H1 (cell line): ENCODE measurements at regions not wholly inside any gene's neighbourhood (a gene's known extent, or its start where the extent isn't known, plus 50 kb on each side); places are given as distances from the start of the nearest gene placed in this dataset.
A peak's percentile ranks its signal among the peaks of the same experiment; 100 is the strongest.

Experiments
- CTCF ChIA-PET: fragments of 300-600 bp; sonication (Branson Sonifier 250); formaldehyde crosslinking; loops from one replicate; lab custom pipeline; 2021; ENCODE audit not compliant: partially characterized antibody; lab: Charles Lee
- POLR2A ChIA-PET: fragments of 300-600 bp; sonication (Branson Sonifier 250); formaldehyde crosslinking; loops from one replicate; lab custom pipeline; 2021; ENCODE audit warnings: inconsistent platforms; ENCODE audit not compliant: partially characterized antibody; lab: Charles Lee
- DNase-seq, 2 experiments: peaks; one replicate each; pipeline versions ENCODE4 v3.0.0 to v3.0.0-alpha.2; 2010 to 2022; ENCODE audit warnings: low spot score in 2 of 2, low read depth in 1 of 2, mixed read lengths in 1 of 2
- FAIRE-seq: peaks from 2 replicates; lab custom pipeline; 2011; peaks lifted over from hg19 to GRCh38; lab: Jason Lieb, UNC
- H2AFZ ChIP-seq: 2 replicates; pipeline ENCODE4 v1.8.1; 2012; ENCODE audit warnings: low read length, inconsistent platforms
- H2AK5ac ChIP-seq: 2 replicates; pipeline ENCODE4 v1.6.1; 2013; ENCODE audit warnings: low read depth, low read length
- H2BK120ac ChIP-seq: replicated peaks from 2 replicates; pipeline ENCODE3; 2013; ENCODE audit warnings: low read depth, low read length, inconsistent platforms
- H2BK12ac ChIP-seq: 2 replicates; pipeline ENCODE4 v1.6.1; 2013; ENCODE audit warnings: low read depth, low read length
- H2BK15ac ChIP-seq: 2 replicates; pipeline ENCODE4 v1.6.1; 2013; ENCODE audit warnings: low read length
- H2BK20ac ChIP-seq: 2 replicates; pipeline ENCODE4 v1.6.1; 2013; ENCODE audit warnings: low read length
- H2BK5ac ChIP-seq: 2 replicates; pipeline ENCODE4 v1.6.1; 2013; ENCODE audit warnings: low read depth, low read length
- H3K14ac ChIP-seq: 2 replicates; pipeline ENCODE4 v1.6.1; 2013; ENCODE audit warnings: inconsistent platforms; ENCODE audit not compliant: insufficient read length
- H3K18ac ChIP-seq: 2 replicates; pipeline ENCODE4 v1.6.1; 2013; ENCODE audit warnings: low read length; ENCODE audit errors: extremely low read depth
- H3K23ac ChIP-seq: 2 replicates; pipeline ENCODE4 v1.6.1; 2013; ENCODE audit warnings: inconsistent platforms; ENCODE audit not compliant: insufficient read length
- H3K23me2 ChIP-seq: 2 replicates; pipeline ENCODE4 v1.6.1; 2013; ENCODE audit warnings: low read depth, low read length
- H3K27ac ChIP-seq: 2 replicates; pipeline ENCODE4 v1.6.1; 2011; ENCODE audit warnings: low read depth, low read length, inconsistent platforms
- H3K27me3 ChIP-seq, 4 experiments: replicated peaks in 1 of 4; 1 replicate in 1 of 4; 2 replicates in 3 of 4; pipeline versions ENCODE4 v1.6.1 to v1.8.1; 2011 to 2013; ENCODE audit warnings: low read length in 3 of 4, mild to moderate bottlenecking in 3 of 4, inconsistent platforms in 2 of 4, mixed read lengths in 2 of 4, moderate library complexity in 1 of 4; ENCODE audit not compliant: control insufficient read depth in 3 of 4, insufficient read depth in 3 of 4; ENCODE audit errors: extremely low read depth in 1 of 4
- H3K36me3 ChIP-seq, 4 experiments: 2 replicates each; pipeline versions ENCODE4 v1.6.1 to v1.8.1; 2011 to 2013; ENCODE audit warnings: mild to moderate bottlenecking in 4 of 4, low read length in 3 of 4, moderate library complexity in 2 of 4, control low read depth in 1 of 4, inconsistent platforms in 1 of 4; ENCODE audit not compliant: insufficient read depth in 4 of 4, control insufficient read depth in 2 of 4
- H3K4ac ChIP-seq: replicated peaks from 2 replicates; pipeline ENCODE3; 2013; ENCODE audit warnings: low read length, low read depth, mixed read lengths, inconsistent platforms; ENCODE audit not compliant: insufficient read length
- H3K4me1 ChIP-seq, 4 experiments: replicated peaks in 1 of 4; 1 replicate in 1 of 4; 2 replicates in 3 of 4; pipeline versions ENCODE4 v1.6.1 to v1.8.1; 2011 to 2013; ENCODE audit warnings: low read length in 3 of 4, inconsistent platforms in 2 of 4, mixed read lengths in 1 of 4; ENCODE audit not compliant: insufficient read depth in 4 of 4, control insufficient read depth in 3 of 4
- H3K4me2 ChIP-seq, 2 experiments: 2 replicates each; pipeline versions ENCODE4 v1.6.1 to v1.8.1; 2011 to 2013; ENCODE audit warnings: low read depth in 2 of 2, low read length in 2 of 2, control low read depth in 1 of 2, inconsistent platforms in 1 of 2, mild to moderate bottlenecking in 1 of 2; ENCODE audit not compliant: insufficient read depth in 1 of 2
- H3K4me3 ChIP-seq, 4 experiments: fragments of 200-600, 300-600 bp in 1 of 4; sonication (generic), shearing (Covaris generic), sonication (Bioruptor Twin) in 1 of 4; 2 replicates each; pipeline versions ENCODE4 v1.5.1 to v1.8.1; 2011 to 2016; ENCODE audit warnings: low read length in 4 of 4, low read depth in 3 of 4, control low read depth in 2 of 4, inconsistent platforms in 2 of 4, mild to moderate bottlenecking in 2 of 4, mixed read lengths in 1 of 4, moderate library complexity in 1 of 4; ENCODE audit not compliant: insufficient read depth in 2 of 4; ENCODE audit errors: extremely low read depth in 1 of 4
- H3K56ac ChIP-seq: replicated peaks from 2 replicates; pipeline ENCODE3; 2013; ENCODE audit warnings: low read depth, mild to moderate bottlenecking, mixed read lengths, low read length, inconsistent platforms; ENCODE audit not compliant: insufficient read length
- H3K79me1 ChIP-seq: 2 replicates; pipeline ENCODE4 v1.6.1; 2013; ENCODE audit warnings: low read depth, low read length, control low read depth
- H3K79me2 ChIP-seq, 2 experiments: 2 replicates each; pipeline versions ENCODE4 v1.6.1 to v1.8.1; 2012 to 2013; ENCODE audit warnings: low read length in 2 of 2, mild to moderate bottlenecking in 2 of 2, inconsistent platforms in 1 of 2; ENCODE audit not compliant: insufficient read depth in 2 of 2, control insufficient read depth in 1 of 2
- H3K9ac ChIP-seq, 4 experiments: replicated peaks in 1 of 4; 1 replicate in 1 of 4; 2 replicates in 3 of 4; pipeline versions ENCODE4 v1.6.1 to v1.8.1; 2011 to 2013; ENCODE audit warnings: low read depth in 3 of 4, low read length in 3 of 4, control low read depth in 2 of 4, mild to moderate bottlenecking in 2 of 4, moderate library complexity in 2 of 4, inconsistent platforms in 1 of 4; ENCODE audit errors: extremely low read depth in 1 of 4
- H3K9me3 ChIP-seq, 2 experiments: 2 replicates each; pipeline versions ENCODE4 v1.6.1 to v1.8.1; 2012 to 2013; ENCODE audit warnings: mild to moderate bottlenecking in 2 of 2, moderate library complexity in 2 of 2, control low read depth in 1 of 2, inconsistent platforms in 1 of 2, low read depth in 1 of 2, low read length in 1 of 2, mixed read lengths in 1 of 2; ENCODE audit not compliant: insufficient read depth in 2 of 2
- H4K20me1 ChIP-seq, 2 experiments: replicated peaks in 1 of 2; 2 replicates each; pipeline versions ENCODE3 to v1.8.1; 2011 to 2013; ENCODE audit warnings: inconsistent platforms in 2 of 2, low read length in 2 of 2, mild to moderate bottlenecking in 1 of 2; ENCODE audit not compliant: insufficient read depth in 2 of 2, control insufficient read depth in 1 of 2
- H4K5ac ChIP-seq: 2 replicates; pipeline ENCODE4 v1.6.1; 2013; ENCODE audit warnings: low read length, low read depth, mixed read lengths, inconsistent platforms; ENCODE audit not compliant: insufficient read length
- H4K8ac ChIP-seq: 2 replicates; pipeline ENCODE4 v1.8.0; 2013; ENCODE audit warnings: mild to moderate bottlenecking, moderate library complexity, low read length, inconsistent platforms; ENCODE audit not compliant: insufficient read depth; ENCODE audit errors: extremely low read depth
- H4K91ac ChIP-seq: replicated peaks from 2 replicates; pipeline ENCODE3; 2013; ENCODE audit warnings: low read length, mixed read lengths, inconsistent platforms; ENCODE audit not compliant: insufficient read length
- CBX8 ChIP-seq: fragments of 300-800, 300-1000 bp; sonication (generic); IDR thresholded peaks from 2 replicates; pipeline ENCODE4 v1.7.1; 2016; ENCODE audit warnings: low read depth, low read length, borderline replicate concordance
- CTBP2 ChIP-seq: IDR thresholded peaks from 2 replicates; pipeline ENCODE4 v1.7.0; 2011; ENCODE audit warnings: borderline replicate concordance, mild to moderate bottlenecking, moderate library complexity, mixed read lengths, low read length; ENCODE audit not compliant: insufficient read depth, insufficient read length
- JUN ChIP-seq: IDR thresholded peaks from 2 replicates; pipeline ENCODE4 v1.6.1; 2011; ENCODE audit warnings: low read depth, mild to moderate bottlenecking, improper control_type of control experiment, low read length
- KDM1A ChIP-seq: fragments of 200-600, 300-600 bp; sonication (generic); IDR thresholded peaks from 2 replicates; pipeline ENCODE4 v1.7.1; 2016; ENCODE audit warnings: mild to moderate bottlenecking, low read length, borderline replicate concordance
- RFX5 ChIP-seq: IDR thresholded peaks from 2 replicates; pipeline ENCODE4 v1.6.1; 2011; ENCODE audit warnings: low read depth, low read length, improper control_type of control experiment, borderline replicate concordance
- SP2 ChIP-seq: IDR thresholded peaks from 2 replicates; pipeline ENCODE4 v1.6.1; 2012; ENCODE audit warnings: mild to moderate bottlenecking, low read length, inconsistent platforms
- WGBS, 2 experiments: shearing (Covaris generic) in 1 of 2; methylation state at CpG; one replicate each; pipeline versions ENCODE4 v1.1.6 to v1.1.7; 2013 to 2015; ENCODE audit warnings: low lambda C conversion rate in 2 of 2, mixed read lengths in 2 of 2, inconsistent platforms in 1 of 2, low coverage in 1 of 2, missing lambda C conversion rate in 1 of 2; ENCODE audit not compliant: insufficient replicate concordance in 2 of 2, insufficient coverage in 1 of 2, insufficient read length in 1 of 2; ENCODE audit errors: extremely low coverage in 1 of 2, missing lambda C conversion rate in 1 of 2; 5-methylcytosine and 5-hydroxymethylcytosine counted together
- TF ChIP-seq, protein P1 (sequence below): IDR thresholded peaks from 2 replicates; pipeline ENCODE4 v1.6.1; 2012; ENCODE audit warnings: low read length, inconsistent platforms

DNA sequence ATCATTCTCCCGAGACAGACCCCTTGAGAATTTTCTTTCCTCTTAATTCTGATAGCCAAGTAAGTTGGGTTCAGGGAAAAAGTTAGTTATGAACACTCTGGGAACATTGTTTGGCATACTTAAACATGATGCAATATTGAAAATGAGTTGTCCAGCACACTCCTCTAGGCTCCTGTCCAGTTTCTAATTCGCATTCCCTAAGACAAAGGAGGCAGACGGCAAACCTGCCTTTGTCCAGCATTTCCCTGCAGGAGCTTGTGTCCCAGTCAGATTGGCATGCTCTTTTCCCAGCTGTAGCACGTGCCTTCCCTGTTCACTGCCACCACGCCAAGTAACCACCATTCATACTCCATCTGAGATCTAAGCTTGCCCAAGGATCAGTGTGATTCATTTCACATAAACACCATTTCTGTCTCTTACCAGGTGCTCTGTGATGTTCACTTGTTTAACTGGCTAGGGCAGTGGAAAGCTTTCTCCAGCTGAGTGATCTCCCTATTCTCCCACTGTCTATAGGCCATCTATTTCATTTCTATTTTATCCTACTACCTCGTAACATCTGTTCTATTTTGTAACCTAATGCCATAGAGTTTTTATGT lies 150.0 kb upstream of the EPB41L3 start:
- CTCF ChIA-PET, result no interaction called here
- Histone ChIP-seq H3K79me2 (no peaks in the 10 kb centered on the region), H2BK20ac (no peak overlapping the region), H2BK120ac (no peak overlapping the region), H2AK5ac (no peak overlapping the region), H4K91ac (no peak overlapping the region), H3K23me2 (no peaks in the 10 kb centered on the region), H4K8ac (peak overlapping the region; percentile 90; the same call in 1 of the 2 replicates), H3K79me1 (no peaks in the 10 kb centered on the region), H3K27ac (no peak overlapping the region), H3K27me3 (no peaks in the 10 kb centered on the region), H2AFZ (peak overlapping the region; percentile 34; the same call in 1 of the 2 replicates), H3K9me3 (peaks cover 3 to 4% of the 10 kb centered on the region in 2 experiments; a peak in 2 of 4 replicates), H3K56ac (no peak overlapping the region), H3K36me3 (no peaks in the 10 kb centered on the region), H4K5ac (no peak overlapping the region), H4K20me1 (no peaks in the 10 kb centered on the region), H3K18ac (no peak overlapping the region), H3K4me2 (no peak overlapping the region), H3K14ac (no peak overlapping the region), H2BK12ac (no peak overlapping the region), H3K4me3 (no peak overlapping the region), H3K9ac (no peak overlapping the region), H2BK15ac (no peak overlapping the region), H3K23ac (no peak overlapping the region), H3K4me1 (no peaks in the 10 kb centered on the region; a peak in 1 of 7 replicates), H2BK5ac (no peak overlapping the region), H3K4ac (no peak overlapping the region)
- 97% methylated on average over 6 of the region's 6 CpGs; no CpG with 5 or more reads in 1 of the 2 experiments for WGBS, 2 experiments
- FAIRE-seq (no peak), DNase-seq (no peak)
- POLR2A ChIA-PET, result no interaction called here
- TF ChIP-seq, protein P1, sequence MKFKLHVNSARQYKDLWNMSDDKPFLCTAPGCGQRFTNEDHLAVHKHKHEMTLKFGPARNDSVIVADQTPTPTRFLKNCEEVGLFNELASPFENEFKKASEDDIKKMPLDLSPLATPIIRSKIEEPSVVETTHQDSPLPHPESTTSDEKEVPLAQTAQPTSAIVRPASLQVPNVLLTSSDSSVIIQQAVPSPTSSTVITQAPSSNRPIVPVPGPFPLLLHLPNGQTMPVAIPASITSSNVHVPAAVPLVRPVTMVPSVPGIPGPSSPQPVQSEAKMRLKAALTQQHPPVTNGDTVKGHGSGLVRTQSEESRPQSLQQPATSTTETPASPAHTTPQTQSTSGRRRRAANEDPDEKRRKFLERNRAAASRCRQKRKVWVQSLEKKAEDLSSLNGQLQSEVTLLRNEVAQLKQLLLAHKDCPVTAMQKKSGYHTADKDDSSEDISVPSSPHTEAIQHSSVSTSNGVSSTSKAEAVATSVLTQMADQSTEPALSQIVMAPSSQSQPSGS, result no peak
- TF ChIP-seq RFX5 (no peak), JUN (no peak), CTBP2 (no peak), SP2 (no peak), KDM1A (no peak), CBX8 (no peak)
